ENCODE measurements at regions not wholly inside any gene's neighbourhood (a gene's known extent, or its start where the extent isn't known, plus 50 kb on each side); places are given as distances from the start of the nearest gene placed in this dataset.
"Not testable (repeated sequence)": the region's sequence is repeated elsewhere in the genome, so short reads cannot be mapped to it uniquely, and the experiment has no call there.

DNA sequence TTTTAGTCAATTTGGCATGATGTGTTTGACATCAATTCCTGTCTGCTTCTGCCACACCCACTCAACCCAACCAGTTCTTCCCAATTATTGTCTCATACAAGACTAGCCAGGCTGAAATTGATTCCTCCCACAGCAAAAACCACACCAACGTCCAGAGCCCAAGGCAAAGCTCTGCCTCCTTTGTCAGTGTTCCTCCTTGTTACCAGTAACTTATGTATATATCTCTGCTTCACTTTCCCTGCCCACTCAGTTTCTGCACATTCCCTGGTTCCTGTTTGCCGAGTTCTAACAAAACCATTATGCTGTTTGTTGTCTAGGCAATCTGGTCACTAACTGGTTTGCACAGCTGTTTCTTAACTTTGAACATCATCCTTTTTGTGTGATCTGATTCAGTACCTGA is 547.9 kb upstream of the PTCHD4 start:
- Histone ChIP-seq H3K4me3 (ENCODE audit: low read length) (no peak overlapping the region), H3K27ac (ENCODE audit: low read depth, low read length) (no peak overlapping the region), H3K27me3 (ENCODE audit: control insufficient read depth, insufficient read depth, low read length, poor library complexity, severe bottlenecking) (peaks cover 9% of the 10 kb centered on the region), H3K36me3 (ENCODE audit: control insufficient read depth, insufficient read depth, low read length) (no peaks in the 10 kb centered on the region), H3K4me1 (ENCODE audit: control insufficient read depth, insufficient read depth, low read length) (peaks cover 7% of the 10 kb centered on the region), H3K9ac (ENCODE audit: extremely low read depth, low read length, poor library complexity, severe bottlenecking) (no peak overlapping the region), H3K9me3 (ENCODE audit: control insufficient read depth, low read length) (no peaks in the 10 kb centered on the region)
- DNase-seq = no peak
- Mint-ChIP-seq H3K36me3 (ENCODE audit: low read depth) (no peaks in the 10 kb centered on the region), H3K9me3 (no peaks in the 10 kb centered on the region), H3K27me3 (ENCODE audit: insufficient read depth) (peaks cover 4% of the 10 kb centered on the region), H3K4me1 (peaks cover 3% of the 10 kb centered on the region), H3K27ac (no peak overlapping the region), H3K4me3 (no peak overlapping the region)
- TF ChIP-seq CTCF (conservative IDR thresholded peaks at IDR 0.05) = no peak
- 77 to 90% methylated on average over 1 to 2 of the region's 2 CpGs for WGBS, 2 experiments (ENCODE audit: insufficient coverage in 1 of 2, insufficient read length in 1 of 2)

- H3K36me3 Mint-ChIP-seq (ENCODE audit: low read depth) = no peaks in the 10 kb centered on the region
- DNase-seq = no peak
- Histone ChIP-seq H3K27me3 (ENCODE audit: control insufficient read depth, insufficient read depth, low read length, poor library complexity, severe bottlenecking) (no peaks in the 10 kb centered on the region), H3K4me3 (ENCODE audit: low read length) (no peak overlapping the region), H3K27ac (ENCODE audit: low read depth, low read length) (no peak overlapping the region), H3K9ac (ENCODE audit: extremely low read depth, low read length, poor library complexity, severe bottlenecking) (no peak overlapping the region), H3K9me3 (ENCODE audit: control insufficient read depth, low read length) (peaks cover 29% of the 10 kb centered on the region), H3K36me3 (ENCODE audit: control insufficient read depth, insufficient read depth, low read length) (no peaks in the 10 kb centered on the region), H3K4me1 (ENCODE audit: control insufficient read depth, insufficient read depth, low read length) (no peaks in the 10 kb centered on the region)
- TF ChIP-seq CTCF (conservative IDR thresholded peaks at IDR 0.05) = no peak
- no peaks in the 10 kb centered on the region for H3K27me3 Mint-ChIP-seq (ENCODE audit: insufficient read depth)
- peaks cover 14% of the 10 kb centered on the region for H3K9me3 Mint-ChIP-seq
- 91% methylated on average over 2 of the region's 2 CpGs; no CpG with 5 or more reads in 1 of the 2 experiments for WGBS, 2 experiments (ENCODE audit: insufficient coverage in 1 of 2, insufficient read length in 1 of 2)
- H3K4me1 Mint-ChIP-seq = no peaks in the 10 kb centered on the region
- no peak overlapping the region for H3K27ac Mint-ChIP-seq
- H3K4me3 Mint-ChIP-seq = no peak overlapping the region
Measured at GRCh38 chr6:48641544-48641943, 530.5 kb upstream of the PTCHD4 start.

- H3K4me3 Mint-ChIP-seq; H3K4me3 ChIP-seq (ENCODE audit: low read length); H3K9ac ChIP-seq (ENCODE audit: extremely low read depth, low read length, poor library complexity, severe bottlenecking); H3K27me3 ChIP-seq (ENCODE audit: control insufficient read depth, insufficient read depth, low read length, poor library complexity, severe bottlenecking); H3K27ac ChIP-seq (ENCODE audit: low read depth, low read length); H3K4me1 ChIP-seq (ENCODE audit: control insufficient read depth, insufficient read depth, low read length); H3K27ac Mint-ChIP-seq; H3K4me1 Mint-ChIP-seq; H3K36me3 ChIP-seq (ENCODE audit: control insufficient read depth, insufficient read depth, low read length); DNase-seq; H3K36me3 Mint-ChIP-seq (ENCODE audit: low read depth); H3K27me3 Mint-ChIP-seq (ENCODE audit: insufficient read depth): not testable (repeated sequence)
- H3K9me3 Mint-ChIP-seq = peaks cover 13% of the 10 kb centered on the region
- WGBS, 2 experiments (ENCODE audit: insufficient coverage in 1 of 2, insufficient read length in 1 of 2) = 80 to 100% methylated on average over 1 of the region's 1 CpG
- H3K9me3 ChIP-seq (ENCODE audit: control insufficient read depth, low read length) = peaks cover 28% of the 10 kb centered on the region
Measured at GRCh38 chr6:48638796-48639195, 527.8 kb upstream of the PTCHD4 start.

DNA sequence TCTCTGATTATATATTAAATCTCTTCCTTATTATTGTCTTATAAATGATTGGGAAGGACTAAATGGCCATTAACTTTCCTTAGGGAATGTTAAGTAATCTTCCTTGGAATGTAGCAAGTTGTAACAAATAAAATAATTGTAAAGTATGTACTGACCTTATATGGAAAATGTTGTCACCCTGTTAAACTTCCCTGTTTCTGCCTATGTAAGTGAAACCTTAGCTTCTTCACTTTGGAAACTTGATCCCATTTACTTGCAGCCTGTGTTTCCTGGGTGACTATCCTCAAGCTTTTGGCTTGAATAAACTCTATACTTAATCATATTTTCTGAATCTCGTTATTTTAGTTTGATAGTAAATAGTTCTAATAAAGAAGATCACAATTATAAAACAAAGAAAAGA is 519.5 kb upstream of the PTCHD4 start:
- no peak for DNase-seq
- H3K4me3 Mint-ChIP-seq = no peak overlapping the region
- H3K9me3 ChIP-seq (ENCODE audit: control insufficient read depth, low read length) = no peaks in the 10 kb centered on the region
- TF ChIP-seq CTCF (conservative IDR thresholded peaks at IDR 0.05) = no peak
- H3K27me3 ChIP-seq (ENCODE audit: control insufficient read depth, insufficient read depth, low read length, poor library complexity, severe bottlenecking) = no peaks in the 10 kb centered on the region
- no peaks in the 10 kb centered on the region for H3K9me3 Mint-ChIP-seq
- no peaks in the 10 kb centered on the region for H3K4me1 ChIP-seq (ENCODE audit: control insufficient read depth, insufficient read depth, low read length)
- WGBS, 2 experiments (ENCODE audit: insufficient coverage in 1 of 2, insufficient read length in 1 of 2) = no CpG with 5 or more reads among the region's 1 CpG
- H3K36me3 Mint-ChIP-seq (ENCODE audit: low read depth) = no peaks in the 10 kb centered on the region
- no peaks in the 10 kb centered on the region for H3K27me3 Mint-ChIP-seq (ENCODE audit: insufficient read depth)
- no peak overlapping the region for H3K27ac Mint-ChIP-seq
- H3K27ac ChIP-seq (ENCODE audit: low read depth, low read length) = no peak overlapping the region
- peaks cover 5% of the 10 kb centered on the region for H3K4me1 Mint-ChIP-seq
- H3K9ac ChIP-seq (ENCODE audit: extremely low read depth, low read length, poor library complexity, severe bottlenecking) = no peak overlapping the region
- no peaks in the 10 kb centered on the region for H3K36me3 ChIP-seq (ENCODE audit: control insufficient read depth, insufficient read depth, low read length)
- no peak overlapping the region for H3K4me3 ChIP-seq (ENCODE audit: low read length)

Data from endodermal cell (in vitro differentiated cells).